ENCODE measurements at regions not wholly inside any gene's neighbourhood (a gene's known extent, or its start where the extent isn't known, plus 50 kb on each side); places are given as distances from the start of the nearest gene placed in this dataset.

DNA sequence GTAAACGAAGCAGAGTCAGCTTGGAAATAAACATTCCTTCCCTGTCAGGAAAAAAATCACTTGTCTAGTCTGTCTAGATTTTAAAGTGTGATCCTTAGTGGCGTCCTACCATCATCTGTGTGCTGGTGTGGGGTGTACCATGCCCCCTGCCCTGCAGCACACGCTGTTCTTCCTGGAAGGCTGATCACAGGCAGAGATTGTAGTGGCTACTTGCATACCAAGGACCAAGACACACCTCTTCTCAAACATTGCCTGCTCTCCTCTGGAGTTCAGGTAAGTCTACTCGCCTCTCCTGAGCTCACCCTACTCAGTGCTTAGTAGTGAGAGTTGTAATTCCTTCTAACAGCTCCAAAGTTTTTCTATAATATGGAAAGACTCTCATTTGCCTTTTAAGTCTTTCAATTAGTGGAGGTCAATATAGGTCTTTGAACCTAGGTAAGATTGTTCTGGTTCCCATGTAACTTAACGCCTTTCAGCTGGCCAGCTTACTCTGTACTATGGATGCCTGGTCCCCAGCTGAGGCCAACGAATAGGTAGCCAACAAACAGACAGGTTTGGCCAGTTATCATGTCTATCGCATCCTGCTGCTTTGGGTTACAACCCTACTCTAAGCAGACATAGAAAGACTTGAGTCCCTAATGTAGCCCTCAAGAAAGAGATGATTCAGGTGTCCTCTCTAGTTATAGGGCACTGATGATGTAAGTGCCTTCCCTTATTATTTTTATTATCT is 55.4 kb downstream of the XCL1 start:
- no peak for ATAC-seq
- Histone ChIP-seq H3K27me3 (no peaks in the 10 kb centered on the region), H3K9me3 (no peaks in the 10 kb centered on the region), H3K36me3 (no peaks in the 10 kb centered on the region), H3K4me1 (peaks cover 0 to 27% (median 19%) of the 10 kb centered on the region in 3 donors), H3K27ac (no peak overlapping the region), H3K4me3 (no peak overlapping the region)
- WGBS, 2 donors (ENCODE audit: low coverage in 1 of 2) = 67 to 94% methylated on average over 2 to 5 of the region's 7 CpGs
- TF ChIP-seq EP300 (IDR thresholded peaks at IDR 0.05) = no peak
- TF ChIP-seq POLR2AphosphoS5 (IDR thresholded peaks at IDR 0.05) = no peak
- TF ChIP-seq POLR2A (IDR thresholded peaks at IDR 0.05) = no peak
- TF ChIP-seq, protein P1, sequence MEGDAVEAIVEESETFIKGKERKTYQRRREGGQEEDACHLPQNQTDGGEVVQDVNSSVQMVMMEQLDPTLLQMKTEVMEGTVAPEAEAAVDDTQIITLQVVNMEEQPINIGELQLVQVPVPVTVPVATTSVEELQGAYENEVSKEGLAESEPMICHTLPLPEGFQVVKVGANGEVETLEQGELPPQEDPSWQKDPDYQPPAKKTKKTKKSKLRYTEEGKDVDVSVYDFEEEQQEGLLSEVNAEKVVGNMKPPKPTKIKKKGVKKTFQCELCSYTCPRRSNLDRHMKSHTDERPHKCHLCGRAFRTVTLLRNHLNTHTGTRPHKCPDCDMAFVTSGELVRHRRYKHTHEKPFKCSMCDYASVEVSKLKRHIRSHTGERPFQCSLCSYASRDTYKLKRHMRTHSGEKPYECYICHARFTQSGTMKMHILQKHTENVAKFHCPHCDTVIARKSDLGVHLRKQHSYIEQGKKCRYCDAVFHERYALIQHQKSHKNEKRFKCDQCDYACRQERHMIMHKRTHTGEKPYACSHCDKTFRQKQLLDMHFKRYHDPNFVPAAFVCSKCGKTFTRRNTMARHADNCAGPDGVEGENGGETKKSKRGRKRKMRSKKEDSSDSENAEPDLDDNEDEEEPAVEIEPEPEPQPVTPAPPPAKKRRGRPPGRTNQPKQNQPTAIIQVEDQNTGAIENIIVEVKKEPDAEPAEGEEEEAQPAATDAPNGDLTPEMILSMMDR (IDR thresholded peaks at IDR 0.05) = no peak

DNA sequence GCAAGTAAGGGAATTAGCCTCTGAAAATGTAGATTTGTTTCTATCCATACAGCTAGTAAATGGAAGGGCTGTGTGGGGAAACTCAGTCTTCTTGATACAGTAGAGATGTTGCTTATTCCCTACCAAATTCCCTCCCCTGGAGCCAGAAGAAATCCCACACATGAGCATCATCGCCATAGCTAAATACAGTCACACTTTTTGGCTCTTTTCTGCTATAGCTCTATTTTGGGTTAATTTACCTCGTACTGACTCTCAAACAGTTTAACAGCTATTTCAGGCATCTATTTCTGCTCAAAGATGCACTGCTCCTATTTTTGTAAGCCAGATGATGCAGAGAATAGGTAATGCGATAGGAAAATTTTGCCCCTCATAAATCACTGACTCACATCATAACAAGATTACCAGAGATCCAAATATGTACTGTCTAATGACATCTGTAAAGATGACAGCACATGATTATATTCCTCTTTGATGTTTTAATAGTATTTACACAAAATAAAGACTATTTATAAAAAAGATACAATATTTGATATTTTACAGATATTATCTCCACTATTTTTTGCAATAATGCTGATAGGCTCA is 58.6 kb downstream of the XCL1 start:
- Histone ChIP-seq H3K4me1 (peaks cover 0 to 33% (median 21%) of the 10 kb centered on the region in 3 donors), H3K9me3 (no peaks in the 10 kb centered on the region), H3K27ac (peak overlapping the region; percentile 61 to 76 (median 68)), H3K27me3 (no peaks in the 10 kb centered on the region), H3K4me3 (no peak overlapping the region), H3K36me3 (no peaks in the 10 kb centered on the region)
- no peak for ATAC-seq
- TF ChIP-seq EP300 (IDR thresholded peaks at IDR 0.05) (no peak), POLR2AphosphoS5 (IDR thresholded peaks at IDR 0.05) (no peak), POLR2A (IDR thresholded peaks at IDR 0.05) (no peak)
- TF ChIP-seq, protein P1 (IDR thresholded peaks at IDR 0.05) = no peak
- WGBS, 2 donors (ENCODE audit: low coverage in 1 of 2) = 17 to 53% methylated on average over 2 to 3 of the region's 3 CpGs

DNA sequence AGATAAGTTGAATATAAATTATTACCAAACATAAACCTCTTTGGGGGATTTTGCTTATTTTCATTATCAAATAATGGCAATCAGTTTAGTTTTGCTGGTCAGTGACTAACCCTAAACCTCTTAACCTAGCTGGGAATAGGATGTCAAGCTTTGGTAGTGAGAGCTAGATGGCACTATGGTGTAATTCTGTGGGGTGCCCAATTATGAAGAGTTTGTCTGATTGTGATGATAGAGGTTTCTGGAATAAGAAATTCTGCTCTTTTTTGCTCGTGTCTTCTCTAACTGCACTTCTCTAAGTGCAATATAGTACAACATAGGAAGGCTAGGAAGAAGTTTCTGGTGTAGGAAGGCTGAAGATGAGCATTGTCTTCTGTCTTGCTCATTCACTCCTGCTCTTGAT is 59.8 kb downstream of the XCL1 start:
- H3K9me3 ChIP-seq = no peaks in the 10 kb centered on the region
- peaks cover 0 to 33% (median 21%) of the 10 kb centered on the region in 3 donors for H3K4me1 ChIP-seq
- TF ChIP-seq POLR2AphosphoS5 (IDR thresholded peaks at IDR 0.05) = no peak
- no peak for TF ChIP-seq EP300 (IDR thresholded peaks at IDR 0.05)
- no peak for TF ChIP-seq POLR2A (IDR thresholded peaks at IDR 0.05)
- TF ChIP-seq, protein P1 (IDR thresholded peaks at IDR 0.05) = peak in 1 of 4 experiments; percentile 40
- peak overlapping the region; percentile 67 to 90 (median 73) for H3K27ac ChIP-seq
- H3K27me3 ChIP-seq = no peaks in the 10 kb centered on the region
- 18 to 55% methylated on average over 1 of the region's 1 CpG for WGBS, 2 donors (ENCODE audit: low coverage in 1 of 2)
- peak; percentile 15 for ATAC-seq
- no peaks in the 10 kb centered on the region for H3K36me3 ChIP-seq
- no peak overlapping the region for H3K4me3 ChIP-seq

DNA sequence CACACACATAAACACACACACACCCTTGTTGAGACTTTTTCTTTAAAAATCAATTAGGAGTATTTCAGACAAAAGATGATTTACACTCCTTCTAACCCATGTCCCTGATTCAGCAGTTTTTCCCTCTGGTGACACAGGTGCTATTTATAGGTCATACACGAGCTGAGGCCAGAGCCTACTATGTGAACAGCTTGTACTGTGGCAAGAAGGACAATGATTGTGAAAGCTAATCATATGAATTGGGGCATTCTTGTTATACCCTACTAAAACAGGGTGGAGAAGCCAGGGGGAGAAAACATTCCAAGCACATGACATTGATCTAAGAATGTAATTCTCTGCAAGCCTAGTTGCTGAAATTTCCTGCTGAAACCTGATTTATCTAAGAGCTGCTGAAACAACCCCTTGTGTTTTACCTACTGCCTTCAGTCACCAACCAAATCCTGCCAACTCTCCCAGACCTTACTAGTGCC is 60.3 kb downstream of the XCL1 start:
- Histone ChIP-seq H3K4me3 (no peak overlapping the region), H3K27me3 (no peaks in the 10 kb centered on the region), H3K27ac (peak overlapping the region; percentile 67 to 90 (median 73)), H3K4me1 (peaks cover 0 to 33% (median 21%) of the 10 kb centered on the region in 3 donors), H3K9me3 (no peaks in the 10 kb centered on the region), H3K36me3 (no peaks in the 10 kb centered on the region)
- TF ChIP-seq, protein P1 (IDR thresholded peaks at IDR 0.05) = no peak
- peak; percentile 90 for TF ChIP-seq POLR2AphosphoS5 (IDR thresholded peaks at IDR 0.05)
- TF ChIP-seq EP300 (IDR thresholded peaks at IDR 0.05) = peak; percentile 30
- TF ChIP-seq POLR2A (IDR thresholded peaks at IDR 0.05) = no peak
- peak; percentile 98 for ATAC-seq
- WGBS, 2 donors (ENCODE audit: low coverage in 1 of 2) = 0 to 40% methylated on average over 1 of the region's 1 CpG

Measured in gastroesophageal sphincter (tissue), 4 donors.